ENCODE measurements at regions not wholly inside any gene's neighbourhood (a gene's known extent, or its start where the extent isn't known, plus 50 kb on each side); places are given as distances from the start of the nearest gene placed in this dataset.
"Not testable (repeated sequence)": the region's sequence is repeated elsewhere in the genome, so short reads cannot be mapped to it uniquely, and the experiment has no call there.

- DNase-seq: peak; percentile 10 to 44
- intact Hi-C loops (cut with DNase I): no loop called here
- WGBS, 2 donors: 18 to 49% methylated on average over 4 to 10 of the region's 10 CpGs
- H3K9me3 ChIP-seq: no peaks in the 10 kb centered on the region
- H3K36me3 ChIP-seq: no peaks in the 10 kb centered on the region
- TF ChIP-seq POLR2A (IDR thresholded peaks at IDR 0.05) (no peak), CTCF (IDR thresholded peaks at IDR 0.05) (no peak)
- H3K27me3 ChIP-seq: no peaks in the 10 kb centered on the region
- no peaks in the 10 kb centered on the region for H3K4me1 ChIP-seq
- H3K27ac ChIP-seq: no peak overlapping the region
- H3K4me3 ChIP-seq (replicated peaks in 1 of 3): no peak overlapping the region
Observed at GRCh38 chr4:8675383-8675782, 82.8 kb downstream of the CPZ start.

- intact Hi-C loops (cut with DNase I): no loop called here
- H3K4me1 ChIP-seq: no peaks in the 10 kb centered on the region
- H3K27ac ChIP-seq: no peak overlapping the region
- no peaks in the 10 kb centered on the region for H3K9me3 ChIP-seq
- no peaks in the 10 kb centered on the region for H3K27me3 ChIP-seq
- no peaks in the 10 kb centered on the region for H3K36me3 ChIP-seq
- no peak for DNase-seq
- no peak for TF ChIP-seq CTCF (IDR thresholded peaks at IDR 0.05)
- TF ChIP-seq POLR2A (IDR thresholded peaks at IDR 0.05): no peak
- WGBS, 2 donors: 77 to 80% methylated on average over 16 of the region's 16 CpGs
- no peak overlapping the region for H3K4me3 ChIP-seq (replicated peaks in 1 of 3)
Observed at GRCh38 chr4:8674311-8674885, 81.8 kb downstream of the CPZ start.

GRCh38 chr4:8673106-8673505 lies 80.5 kb downstream of the CPZ start:
- H3K4me1 ChIP-seq; H3K4me3 ChIP-seq (replicated peaks in 1 of 3); intact Hi-C loops (cut with DNase I); DNase-seq; H3K9me3 ChIP-seq; H3K27ac ChIP-seq; H3K27me3 ChIP-seq; H3K36me3 ChIP-seq: not testable (repeated sequence)
- 51 to 64% methylated on average over 5 of the region's 5 CpGs for WGBS, 2 donors

- Histone ChIP-seq H3K9me3 (no peaks in the 10 kb centered on the region), H3K27ac (no peak overlapping the region), H3K36me3 (no peaks in the 10 kb centered on the region), H3K4me1 (no peaks in the 10 kb centered on the region), H3K27me3 (no peaks in the 10 kb centered on the region), H3K4me3 (replicated peaks in 1 of 3) (no peak overlapping the region)
- intact Hi-C loops (cut with DNase I): no loop called here
- TF ChIP-seq CTCF (IDR thresholded peaks at IDR 0.05): no peak
- TF ChIP-seq POLR2A (IDR thresholded peaks at IDR 0.05): no peak
- WGBS, 2 donors: 44 to 60% methylated on average over 9 of the region's 9 CpGs
- no peak for DNase-seq
Observed at GRCh38 chr4:8672486-8672885, 79.9 kb downstream of the CPZ start.

GRCh38 chr4:8671712-8672290 lies 79.2 kb downstream of the CPZ start:
- TF ChIP-seq CTCF (IDR thresholded peaks at IDR 0.05): no peak
- TF ChIP-seq POLR2A (IDR thresholded peaks at IDR 0.05): no peak
- Histone ChIP-seq H3K36me3 (no peaks in the 10 kb centered on the region), H3K9me3 (no peaks in the 10 kb centered on the region), H3K4me1 (no peaks in the 10 kb centered on the region), H3K27ac (no peak overlapping the region), H3K27me3 (no peaks in the 10 kb centered on the region), H3K4me3 (replicated peaks in 1 of 3) (no peak overlapping the region)
- no peak for DNase-seq
- intact Hi-C loops (cut with DNase I): no loop called here
- WGBS, 2 donors: 63 to 64% methylated on average over 10 of the region's 10 CpGs

Data from thyroid gland (tissue), 4 donors.